K562 (cell line): ENCODE measurements at regions not wholly inside any gene's neighbourhood (a gene's known extent, or its start where the extent isn't known, plus 50 kb on each side); places are given as distances from the start of the nearest gene placed in this dataset.

Experiments
- CREB3L1 ChIP-seq: fragments of 450-650 bp; IDR thresholded peaks from 2 replicates; pipeline ENCODE4 v1.6.1; 2014; ENCODE audit warnings: low read depth, mild to moderate bottlenecking, moderate library complexity, borderline replicate concordance
- ZNF134 ChIP-seq: fragments of 250-450 bp; sonication (Bioruptor Pico); conservative IDR thresholded peaks from 2 replicates; pipeline ENCODE4 v1.4.0; 2020
- TF ChIP-seq, protein P1 (sequence below): fragments of 450-650 bp; IDR thresholded peaks from 2 replicates; pipeline ENCODE4 v1.6.1; 2016; ENCODE audit warnings: low read depth
- TF ChIP-seq, protein P2 (sequence below): fragments of 250-450 bp; sonication (Bioruptor Pico); IDR thresholded peaks from 2 replicates; pipeline ENCODE4 v1.4.0; 2020; ENCODE audit warnings: mild to moderate bottlenecking

DNA sequence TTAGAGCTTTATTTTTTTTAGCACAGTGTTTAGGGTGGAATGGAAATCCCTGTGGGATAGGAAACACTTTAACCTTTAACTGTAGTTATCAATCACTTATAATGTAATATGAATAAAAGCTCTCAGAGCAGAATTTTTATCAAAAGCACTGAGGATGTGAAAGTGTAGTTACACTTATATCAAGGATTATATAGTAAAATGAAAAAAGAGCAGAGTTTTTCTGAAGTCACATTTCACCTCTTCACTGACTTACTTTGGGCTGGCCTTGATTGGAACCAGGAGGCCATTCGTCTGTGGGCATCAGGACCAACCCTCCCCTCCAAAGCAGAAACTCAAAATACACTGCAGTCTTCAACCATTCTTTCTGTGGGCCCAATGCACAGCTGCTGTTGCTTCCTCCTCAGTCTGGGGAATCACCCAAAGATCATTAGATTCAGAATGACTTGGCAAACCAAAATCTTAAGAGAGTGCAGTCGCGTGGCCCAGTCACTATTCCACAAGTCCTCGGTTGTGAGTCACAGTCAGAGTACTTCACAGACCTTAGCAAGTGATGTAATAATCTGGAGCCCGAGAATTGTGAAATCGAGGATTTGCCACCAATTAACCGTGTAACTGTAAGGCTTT, 132.6 kb upstream of the COL8A1 start (continued):
- TF ChIP-seq, protein P1, sequence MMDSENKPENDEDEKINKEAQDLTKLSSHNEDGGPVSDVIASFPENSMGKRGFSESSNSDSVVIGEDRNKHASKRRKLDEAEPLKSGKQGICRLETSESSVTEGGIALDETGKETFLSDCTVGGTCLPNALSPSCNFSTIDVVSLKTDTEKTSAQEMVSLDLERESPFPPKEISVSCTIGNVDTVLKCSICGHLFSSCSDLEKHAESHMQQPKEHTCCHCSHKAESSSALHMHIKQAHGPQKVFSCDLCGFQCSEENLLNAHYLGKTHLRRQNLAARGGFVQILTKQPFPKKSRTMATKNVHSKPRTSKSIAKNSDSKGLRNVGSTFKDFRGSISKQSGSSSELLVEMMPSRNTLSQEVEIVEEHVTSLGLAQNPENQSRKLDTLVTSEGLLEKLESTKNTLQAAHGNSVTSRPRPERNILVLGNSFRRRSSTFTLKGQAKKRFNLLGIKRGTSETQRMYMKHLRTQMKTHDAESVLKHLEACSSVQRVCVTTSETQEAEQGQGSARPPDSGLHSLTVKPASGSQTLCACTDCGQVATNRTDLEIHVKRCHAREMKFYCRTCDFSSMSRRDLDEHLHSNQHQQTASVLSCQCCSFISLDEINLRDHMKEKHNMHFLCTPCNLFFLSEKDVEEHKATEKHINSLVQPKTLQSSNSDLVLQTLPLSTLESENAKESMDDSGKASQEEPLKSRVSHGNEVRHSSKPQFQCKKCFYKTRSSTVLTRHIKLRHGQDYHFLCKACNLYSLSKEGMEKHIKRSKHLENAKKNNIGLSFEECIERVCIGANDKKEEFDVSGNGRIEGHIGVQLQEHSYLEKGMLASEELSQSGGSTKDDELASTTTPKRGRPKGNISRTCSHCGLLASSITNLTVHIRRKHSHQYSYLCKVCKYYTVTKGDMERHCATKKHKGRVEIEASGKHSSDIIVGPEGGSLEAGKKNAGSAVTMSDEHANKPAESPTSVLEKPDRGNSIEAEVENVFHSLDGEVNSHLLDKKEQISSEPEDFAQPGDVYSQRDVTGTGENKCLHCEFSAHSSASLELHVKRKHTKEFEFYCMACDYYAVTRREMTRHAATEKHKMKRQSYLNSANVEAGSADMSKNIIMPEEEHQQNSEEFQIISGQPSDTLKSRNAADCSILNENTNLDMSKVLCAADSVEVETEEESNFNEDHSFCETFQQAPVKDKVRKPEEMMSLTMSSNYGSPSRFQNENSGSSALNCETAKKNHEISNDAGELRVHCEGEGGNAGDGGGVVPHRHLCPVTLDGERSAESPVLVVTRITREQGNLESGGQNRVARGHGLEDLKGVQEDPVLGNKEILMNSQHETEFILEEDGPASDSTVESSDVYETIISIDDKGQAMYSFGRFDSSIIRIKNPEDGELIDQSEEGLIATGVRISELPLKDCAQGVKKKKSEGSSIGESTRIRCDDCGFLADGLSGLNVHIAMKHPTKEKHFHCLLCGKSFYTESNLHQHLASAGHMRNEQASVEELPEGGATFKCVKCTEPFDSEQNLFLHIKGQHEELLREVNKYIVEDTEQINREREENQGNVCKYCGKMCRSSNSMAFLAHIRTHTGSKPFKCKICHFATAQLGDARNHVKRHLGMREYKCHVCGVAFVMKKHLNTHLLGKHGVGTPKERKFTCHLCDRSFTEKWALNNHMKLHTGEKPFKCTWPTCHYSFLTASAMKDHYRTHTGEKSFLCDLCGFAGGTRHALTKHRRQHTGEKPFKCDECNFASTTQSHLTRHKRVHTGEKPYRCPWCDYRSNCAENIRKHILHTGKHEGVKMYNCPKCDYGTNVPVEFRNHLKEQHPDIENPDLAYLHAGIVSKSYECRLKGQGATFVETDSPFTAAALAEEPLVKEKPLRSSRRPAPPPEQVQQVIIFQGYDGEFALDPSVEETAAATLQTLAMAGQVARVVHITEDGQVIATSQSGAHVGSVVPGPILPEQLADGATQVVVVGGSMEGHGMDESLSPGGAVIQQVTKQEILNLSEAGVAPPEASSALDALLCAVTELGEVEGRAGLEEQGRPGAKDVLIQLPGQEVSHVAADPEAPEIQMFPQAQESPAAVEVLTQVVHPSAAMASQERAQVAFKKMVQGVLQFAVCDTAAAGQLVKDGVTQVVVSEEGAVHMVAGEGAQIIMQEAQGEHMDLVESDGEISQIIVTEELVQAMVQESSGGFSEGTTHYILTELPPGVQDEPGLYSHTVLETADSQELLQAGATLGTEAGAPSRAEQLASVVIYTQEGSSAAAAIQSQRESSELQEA = no peak
- TF ChIP-seq CREB3L1 (no peak), ZNF134 (no peak)
- TF ChIP-seq, protein P2, sequence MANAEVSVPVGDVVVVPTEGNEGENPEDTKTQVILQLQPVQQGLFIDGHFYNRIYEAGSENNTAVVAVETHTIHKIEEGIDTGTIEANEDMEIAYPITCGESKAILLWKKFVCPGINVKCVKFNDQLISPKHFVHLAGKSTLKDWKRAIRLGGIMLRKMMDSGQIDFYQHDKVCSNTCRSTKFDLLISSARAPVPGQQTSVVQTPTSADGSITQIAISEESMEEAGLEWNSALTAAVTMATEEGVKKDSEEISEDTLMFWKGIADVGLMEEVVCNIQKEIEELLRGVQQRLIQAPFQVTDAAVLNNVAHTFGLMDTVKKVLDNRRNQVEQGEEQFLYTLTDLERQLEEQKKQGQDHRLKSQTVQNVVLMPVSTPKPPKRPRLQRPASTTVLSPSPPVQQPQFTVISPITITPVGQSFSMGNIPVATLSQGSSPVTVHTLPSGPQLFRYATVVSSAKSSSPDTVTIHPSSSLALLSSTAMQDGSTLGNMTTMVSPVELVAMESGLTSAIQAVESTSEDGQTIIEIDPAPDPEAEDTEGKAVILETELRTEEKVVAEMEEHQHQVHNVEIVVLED = no peak
